ENCODE measurements at regions not wholly inside any gene's neighbourhood (a gene's known extent, or its start where the extent isn't known, plus 50 kb on each side); places are given as distances from the start of the nearest gene placed in this dataset.

DNA sequence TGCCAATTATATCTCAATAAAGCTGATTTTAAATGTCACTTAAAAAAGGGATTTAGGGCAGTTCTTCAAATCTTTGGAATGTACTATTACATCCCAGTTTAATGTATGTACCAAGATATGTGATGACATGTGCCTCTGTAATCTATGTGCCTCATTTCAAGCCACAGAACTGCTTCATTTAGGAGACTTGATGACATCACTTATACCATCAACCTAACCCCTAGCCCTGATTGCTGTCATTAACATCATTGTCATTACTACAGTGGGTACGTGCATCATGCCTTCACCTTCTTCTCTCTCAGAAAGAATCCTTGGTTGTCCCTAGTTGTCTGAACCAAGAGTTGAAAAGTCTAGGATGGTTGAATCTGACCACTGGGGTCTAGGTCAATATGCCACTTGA is 134.3 kb upstream of the RAB11FIP2 start:
- no peak for DNase-seq (ENCODE audit: extremely low read depth, low read depth)

DNA sequence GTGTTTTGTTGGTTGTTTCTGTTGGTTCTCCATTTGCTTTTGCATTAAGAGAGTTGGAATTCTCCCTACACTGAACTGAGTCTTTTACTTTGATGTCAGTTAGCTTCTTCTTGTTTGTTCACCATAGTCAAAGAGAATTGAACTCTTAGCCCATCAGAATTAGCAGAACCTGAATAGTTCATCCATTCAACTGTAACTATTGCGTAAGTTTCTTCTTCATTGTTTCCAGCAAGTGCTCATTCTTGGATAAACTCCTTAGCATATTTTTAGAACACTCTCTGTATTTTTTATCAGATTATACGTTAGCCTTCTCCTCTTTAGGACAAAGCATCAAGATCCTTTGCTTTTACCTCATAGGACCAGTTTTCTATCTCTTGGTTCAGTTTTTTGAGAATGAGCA is 128.4 kb upstream of the RAB11FIP2 start:
- DNase-seq (ENCODE audit: extremely low read depth, low read depth): no peak

DNA sequence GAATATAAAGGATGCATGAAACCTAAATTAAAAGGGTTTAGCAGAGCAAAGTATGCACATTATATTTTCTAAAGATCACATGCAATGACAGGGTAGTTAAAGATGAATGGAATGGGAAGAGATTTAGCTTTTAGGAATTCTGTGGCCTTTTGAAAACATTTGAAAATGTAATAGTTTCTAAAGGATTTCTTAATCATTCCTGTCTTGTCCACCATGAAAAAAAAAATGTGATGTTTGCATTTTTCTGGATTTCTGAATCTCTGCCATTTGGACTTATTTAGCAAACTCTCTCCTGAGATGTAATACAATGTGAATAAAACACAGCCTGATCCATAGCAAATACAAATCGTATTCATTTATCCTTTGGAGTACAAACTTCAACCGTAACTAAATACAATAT is 126.6 kb upstream of the RAB11FIP2 start:
- no peak for DNase-seq (ENCODE audit: extremely low read depth, low read depth)

DNA sequence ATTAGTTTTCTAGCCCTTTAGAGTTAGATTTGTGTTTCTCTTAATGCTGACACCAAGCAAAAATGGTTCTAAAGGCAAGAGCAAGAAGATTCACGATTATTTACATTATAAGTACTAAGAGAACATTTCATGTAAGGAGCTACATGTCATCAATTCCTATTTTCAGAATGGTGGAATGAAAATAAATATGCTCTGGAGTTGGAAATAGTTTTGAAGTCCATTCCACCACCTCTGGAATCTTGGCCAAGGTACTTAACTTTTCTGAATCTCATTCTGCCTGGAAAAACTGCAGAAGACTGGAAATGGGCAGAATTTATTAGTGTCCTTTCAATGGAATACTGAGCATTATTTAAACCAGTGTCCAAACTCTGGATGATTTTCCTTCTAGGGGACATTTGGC is 125.1 kb upstream of the RAB11FIP2 start:
- no peak for DNase-seq (ENCODE audit: extremely low read depth, low read depth)

DNA sequence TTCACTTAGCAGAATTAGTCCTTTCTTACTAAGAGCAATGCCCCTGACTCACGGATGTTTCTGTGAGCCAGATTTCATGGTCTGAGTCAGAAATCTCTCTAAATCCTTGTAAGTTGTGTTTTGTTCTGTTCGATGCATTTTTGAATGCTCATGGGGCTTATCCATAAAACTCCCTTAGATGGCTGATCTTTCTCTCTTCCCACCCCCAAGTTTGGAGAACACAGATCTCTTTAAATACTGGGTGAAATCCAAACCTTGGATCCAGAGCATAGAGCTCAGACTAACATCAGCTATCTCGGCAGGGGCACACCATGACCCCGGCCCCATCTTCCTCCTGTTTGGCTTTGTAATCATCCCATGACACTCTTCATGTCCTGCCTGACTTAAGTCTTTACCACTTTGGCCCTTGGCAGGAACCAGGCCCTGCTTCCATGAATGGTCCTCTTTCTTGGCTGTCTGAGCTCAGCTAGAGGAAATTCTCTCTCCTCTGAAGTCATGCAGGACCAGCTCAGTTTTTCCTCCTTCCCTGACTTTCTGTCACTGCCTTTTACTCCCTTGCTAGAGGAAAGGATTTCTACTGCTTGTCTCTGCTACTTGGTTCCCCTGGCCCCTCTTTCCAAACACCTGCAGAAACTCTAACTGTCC is 120.4 kb upstream of the RAB11FIP2 start:
- no peak for DNase-seq (ENCODE audit: extremely low read depth, low read depth)

DNA sequence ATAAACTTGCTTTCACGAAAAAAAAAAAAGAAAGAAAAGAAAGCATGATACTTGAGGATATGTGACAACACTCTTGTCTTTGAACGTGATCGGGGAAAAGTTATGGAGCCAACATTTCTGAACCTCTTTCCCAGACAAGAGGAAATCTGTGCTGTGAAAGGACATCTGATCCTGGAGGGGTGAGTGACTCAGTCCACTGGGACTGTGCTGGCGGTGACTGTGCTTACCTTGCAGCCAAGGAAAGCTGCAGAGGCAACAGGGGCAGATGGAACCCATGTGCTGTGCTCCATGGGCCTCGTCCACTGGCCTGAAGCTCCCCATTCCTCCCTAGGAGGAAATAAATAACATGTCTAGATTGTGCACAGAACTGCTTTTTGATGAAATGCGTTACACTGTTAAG is 116.5 kb upstream of the RAB11FIP2 start:
- DNase-seq (ENCODE audit: extremely low read depth, low read depth): no peak

DNA sequence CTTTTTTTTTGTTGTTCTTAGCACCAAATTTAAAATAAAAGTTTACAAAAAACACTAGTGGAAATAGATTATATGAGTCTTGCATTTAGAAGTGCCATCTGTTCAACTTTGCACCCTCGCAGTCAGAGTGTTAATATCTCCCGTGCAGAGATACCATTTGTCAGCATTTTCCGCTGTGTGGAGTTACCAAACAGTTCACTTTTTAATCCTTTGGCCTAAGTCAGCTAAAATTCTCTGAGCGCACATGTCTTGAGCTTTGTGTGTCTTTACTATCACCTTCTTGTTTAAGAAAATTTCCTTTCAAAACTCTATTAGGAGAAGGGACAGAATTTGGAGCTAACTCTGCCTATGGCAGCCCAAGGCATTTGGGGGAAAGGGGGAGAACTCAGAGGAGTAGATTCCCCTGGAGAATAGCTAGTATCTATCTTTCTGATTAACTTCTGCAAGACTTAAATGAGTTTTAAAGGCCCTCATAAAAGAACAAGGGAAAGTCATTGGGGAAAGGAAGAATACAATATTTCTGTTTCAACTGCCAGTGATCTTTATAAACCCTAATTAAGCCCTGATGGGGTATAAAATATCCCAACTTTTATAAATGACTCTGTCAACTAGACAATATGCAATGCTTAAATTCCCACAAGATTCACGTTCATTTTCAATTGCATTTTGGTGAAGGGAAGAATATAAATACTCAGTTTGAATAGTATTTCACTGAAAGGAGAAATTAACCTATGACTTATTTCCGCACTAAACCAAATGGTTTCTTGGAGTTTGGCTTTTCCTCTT is 114.9 kb upstream of the RAB11FIP2 start:
- no peak for DNase-seq (ENCODE audit: extremely low read depth, low read depth)

DNA sequence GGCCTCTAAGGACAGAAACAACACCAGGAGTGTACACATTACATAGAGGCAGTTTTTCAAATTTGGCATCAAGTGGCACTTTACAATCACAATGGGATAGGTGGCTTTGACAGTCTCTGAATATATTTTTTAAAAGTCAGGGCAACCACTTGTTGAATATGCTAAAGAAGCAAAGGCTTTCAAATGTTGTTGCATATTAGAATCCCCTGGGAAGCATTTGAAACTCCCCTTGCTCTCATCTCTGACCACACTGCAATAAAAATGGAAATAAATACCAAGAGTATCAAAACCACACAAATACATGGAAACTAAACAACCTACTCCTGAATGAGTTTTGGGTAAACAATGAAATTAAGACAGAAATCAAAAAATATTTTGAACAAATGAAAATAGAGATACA is 106.5 kb upstream of the RAB11FIP2 start:
- DNase-seq (ENCODE audit: extremely low read depth, low read depth): no peak

DNA sequence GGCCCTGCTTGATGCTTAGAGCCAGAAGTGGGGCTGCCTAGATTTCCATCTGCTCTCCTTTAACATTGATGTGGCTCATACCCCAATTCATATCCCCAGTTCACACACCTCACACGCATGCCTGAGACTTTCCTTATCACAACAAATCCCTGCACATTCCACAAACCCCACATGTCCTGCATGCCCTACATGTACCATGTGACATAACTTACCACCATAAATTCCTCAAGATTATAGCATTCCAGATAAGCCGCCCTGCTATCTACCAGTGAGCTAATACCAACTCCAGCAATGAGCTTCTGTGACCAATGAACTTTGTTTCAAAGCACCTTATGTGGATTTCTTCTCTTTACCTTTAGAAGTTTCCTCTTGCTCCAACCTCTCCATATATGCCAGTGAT is 104.7 kb upstream of the RAB11FIP2 start:
- DNase-seq (ENCODE audit: extremely low read depth, low read depth): no peak

DNA sequence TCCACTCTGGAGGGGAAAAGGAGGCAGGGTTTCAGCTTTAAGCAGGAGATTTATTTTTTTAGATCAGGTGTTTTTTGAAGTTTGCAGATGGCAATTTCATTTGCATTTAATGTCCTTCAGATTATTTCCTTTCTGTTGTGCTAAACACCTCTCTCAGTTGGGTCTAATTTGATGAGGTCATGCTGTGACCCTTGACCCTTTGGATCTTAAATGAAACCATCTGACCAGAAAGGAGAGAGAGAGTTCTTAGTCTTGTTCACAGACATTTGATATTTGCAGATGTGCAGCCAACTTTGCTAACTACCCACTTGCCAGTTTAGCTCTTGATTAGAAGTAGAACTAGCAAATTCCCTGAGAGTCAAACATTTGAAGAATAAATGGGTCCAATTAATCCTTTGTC is 101.5 kb upstream of the RAB11FIP2 start:
- DNase-seq (ENCODE audit: extremely low read depth, low read depth): no peak

DNA sequence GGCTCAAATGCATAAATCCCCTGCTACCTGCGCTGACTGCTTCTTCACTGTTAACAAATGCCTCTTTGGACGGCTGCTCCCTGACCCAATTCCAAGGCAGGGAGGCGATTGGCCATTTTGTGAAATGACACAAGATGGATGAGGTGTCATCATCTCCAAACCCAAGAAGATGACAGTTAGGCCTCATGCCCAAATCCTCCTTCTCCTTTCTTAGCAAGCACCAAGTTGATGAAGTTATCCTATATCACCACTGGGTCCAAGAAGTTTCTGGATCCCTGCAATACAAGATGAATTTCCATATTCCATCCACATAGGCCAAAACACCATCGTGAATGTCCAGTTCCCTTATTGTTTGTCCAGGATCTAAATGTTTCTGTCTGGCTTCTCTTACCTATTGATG is 98.5 kb upstream of the RAB11FIP2 start:
- DNase-seq (ENCODE audit: extremely low read depth, low read depth): no peak

DNA sequence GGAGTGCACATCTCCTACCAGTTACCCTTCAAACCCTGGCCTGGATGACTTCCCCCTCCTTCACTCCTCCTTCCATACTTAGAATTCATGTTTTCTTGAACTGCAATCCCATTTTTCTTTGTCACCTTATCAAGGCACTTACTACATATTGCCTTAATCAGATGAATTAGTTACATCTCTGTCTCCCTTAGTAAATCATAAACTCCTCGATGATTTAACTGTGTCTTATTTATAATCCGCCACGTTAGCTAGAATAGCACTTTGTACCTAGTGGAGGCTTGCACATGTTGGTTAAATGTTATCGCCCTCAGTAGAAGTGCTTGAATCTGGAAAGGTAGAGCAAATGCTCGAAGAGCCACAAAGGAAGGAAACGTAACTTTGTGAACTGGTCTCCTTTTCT is 94.7 kb upstream of the RAB11FIP2 start:
- DNase-seq (ENCODE audit: extremely low read depth, low read depth): no peak

DNA sequence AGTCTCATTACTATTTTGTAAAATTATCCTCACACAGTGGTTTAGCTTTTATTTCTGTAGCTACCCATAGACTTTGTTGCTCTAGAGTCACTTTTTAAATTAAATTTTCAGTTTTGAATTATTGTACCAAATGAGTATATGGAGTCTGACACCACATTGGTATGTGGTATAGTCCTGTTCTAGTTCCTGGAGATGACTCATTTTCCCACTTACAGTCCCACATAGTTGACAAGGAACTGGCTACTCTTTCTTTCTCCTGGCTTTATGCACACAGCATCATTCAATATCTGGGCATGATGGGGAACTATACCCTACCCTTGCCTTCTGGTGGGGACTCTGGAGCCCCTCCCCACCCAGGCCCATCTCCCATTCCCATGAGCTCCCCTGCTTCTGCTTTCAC is 92.6 kb upstream of the RAB11FIP2 start:
- DNase-seq (ENCODE audit: extremely low read depth, low read depth): no peak

DNA sequence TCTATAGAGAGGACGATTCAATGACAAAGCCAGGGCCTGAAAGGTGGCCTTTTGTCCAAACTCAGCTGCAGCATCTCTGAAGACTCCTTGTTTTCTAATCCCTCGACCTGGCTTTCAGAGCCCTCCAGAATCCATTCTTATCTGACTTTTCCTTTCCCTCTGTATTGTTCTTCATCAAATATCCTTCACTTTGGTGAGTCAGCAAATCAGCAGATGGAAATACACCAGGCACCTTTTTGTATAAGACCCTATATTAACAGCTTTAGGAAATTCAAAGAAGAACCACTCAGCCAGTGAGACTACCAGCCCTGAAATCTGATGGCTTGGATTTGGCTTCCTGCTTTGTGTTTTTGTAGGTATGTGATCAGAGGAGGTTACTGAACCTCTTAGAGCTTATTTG is 81.9 kb upstream of the RAB11FIP2 start:
- DNase-seq (ENCODE audit: extremely low read depth, low read depth): no peak

DNA sequence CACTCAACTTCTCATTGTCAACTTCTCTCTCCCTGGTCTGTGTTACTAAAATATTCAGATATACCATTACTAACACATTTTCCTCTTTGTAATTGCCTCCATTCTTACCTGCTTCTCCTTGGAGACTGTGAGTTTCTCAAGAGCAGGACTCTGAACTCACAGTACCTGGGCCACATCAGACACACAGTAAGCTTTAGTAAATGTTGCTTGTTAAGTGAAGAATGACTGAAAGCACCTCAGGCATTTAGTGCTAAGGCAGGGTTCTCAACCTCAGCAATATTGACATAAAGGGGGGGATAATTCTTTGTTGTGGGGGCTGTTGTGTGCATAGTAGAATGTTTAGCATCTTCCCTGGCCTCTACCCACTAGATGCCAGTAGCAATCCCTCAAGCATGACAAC is 72.0 kb upstream of the RAB11FIP2 start:
- DNase-seq (ENCODE audit: extremely low read depth, low read depth): no peak

DNA sequence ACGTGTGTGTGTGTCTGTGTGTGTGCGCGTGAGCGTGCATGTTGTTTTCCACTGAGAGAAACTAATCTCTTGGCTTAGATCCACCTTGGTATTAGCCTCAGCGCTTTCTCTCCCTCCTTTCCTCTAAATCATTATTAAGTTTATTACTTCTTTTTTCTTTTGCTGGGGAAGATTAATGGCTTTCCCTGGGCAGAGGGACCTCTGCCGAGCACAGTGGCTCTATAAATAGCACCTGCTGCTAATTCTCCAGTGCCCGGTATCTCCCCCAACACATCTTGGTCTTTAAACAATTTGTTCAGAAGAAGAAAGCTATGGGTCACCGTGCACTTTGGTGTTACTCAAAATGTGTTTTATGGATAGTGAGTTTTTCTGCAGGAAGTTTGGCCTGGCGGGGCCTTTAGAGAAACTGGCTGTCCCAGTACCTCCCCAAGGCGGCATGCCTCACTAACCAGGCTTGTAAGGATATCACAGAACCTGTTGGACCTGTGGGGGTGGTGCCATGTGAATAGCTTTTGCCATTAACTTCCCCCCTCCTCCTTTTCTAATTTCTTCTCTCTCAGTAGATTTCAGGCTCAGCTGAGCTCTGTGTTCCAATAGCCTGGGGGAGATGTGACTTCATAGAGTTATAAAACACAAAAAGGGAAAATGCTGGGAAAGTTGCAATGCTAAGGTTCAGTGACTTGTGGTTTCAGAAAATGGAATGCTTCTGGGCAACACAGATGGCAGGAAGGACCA is 70.1 kb upstream of the RAB11FIP2 start:
- no peak for DNase-seq (ENCODE audit: extremely low read depth, low read depth)

DNA sequence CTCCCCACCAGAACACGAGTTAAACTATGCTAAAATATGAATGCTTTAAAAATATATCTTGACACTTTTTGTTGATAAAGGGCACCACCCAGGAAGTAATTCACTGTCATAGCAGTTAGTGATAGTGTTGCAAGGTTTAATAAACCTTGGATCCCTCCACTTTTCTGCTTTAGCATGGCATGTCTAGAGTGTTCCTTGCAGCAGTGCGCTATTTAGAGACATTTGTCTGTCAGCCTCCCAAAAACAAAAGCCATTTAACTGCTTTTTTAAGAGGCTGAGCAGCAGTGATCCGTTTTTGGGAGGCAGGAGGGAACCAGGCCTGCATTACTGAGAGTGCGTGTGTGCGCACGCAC is 69.6 kb upstream of the RAB11FIP2 start:
- DNase-seq (ENCODE audit: extremely low read depth, low read depth): no peak

DNA sequence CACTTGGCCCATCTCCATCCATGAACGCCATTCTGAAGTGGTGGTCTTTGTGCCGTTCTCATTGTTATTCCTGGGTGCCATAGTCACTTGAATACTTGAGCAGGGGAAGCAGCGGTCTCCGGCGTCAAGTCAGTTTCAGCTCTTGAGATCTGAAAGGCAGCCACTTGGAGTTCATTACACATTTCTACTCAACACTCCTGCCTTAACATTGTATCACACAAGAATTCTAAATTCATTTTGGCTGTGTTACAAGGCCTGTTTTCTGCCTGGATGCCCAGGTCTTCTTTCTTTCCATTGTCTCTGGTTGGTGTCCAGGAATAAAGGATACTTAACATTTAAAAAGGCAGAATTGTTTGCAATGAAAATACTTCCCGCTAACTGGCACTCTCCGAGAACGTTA is 69.0 kb upstream of the RAB11FIP2 start:
- no peak for DNase-seq (ENCODE audit: extremely low read depth, low read depth)

DNA sequence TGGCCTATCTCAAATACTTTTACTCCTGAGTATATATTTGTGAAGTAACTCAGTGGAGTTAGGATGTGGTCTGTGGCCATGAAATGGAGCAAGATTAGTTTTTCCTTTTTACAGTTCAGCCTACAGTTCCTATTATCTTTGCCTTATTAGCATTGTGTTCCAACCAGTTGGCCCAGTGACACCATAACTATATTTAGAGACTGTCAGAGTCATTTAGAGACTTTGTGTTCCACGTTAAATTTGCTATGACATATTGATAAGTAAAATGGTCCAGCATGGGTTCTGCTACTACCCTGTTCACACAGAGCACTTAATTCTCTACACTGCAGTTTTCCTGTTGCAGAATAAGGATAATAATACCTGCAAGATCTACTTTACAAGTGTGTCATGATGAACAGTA is 68.3 kb upstream of the RAB11FIP2 start:
- no peak for DNase-seq (ENCODE audit: extremely low read depth, low read depth)

DNA sequence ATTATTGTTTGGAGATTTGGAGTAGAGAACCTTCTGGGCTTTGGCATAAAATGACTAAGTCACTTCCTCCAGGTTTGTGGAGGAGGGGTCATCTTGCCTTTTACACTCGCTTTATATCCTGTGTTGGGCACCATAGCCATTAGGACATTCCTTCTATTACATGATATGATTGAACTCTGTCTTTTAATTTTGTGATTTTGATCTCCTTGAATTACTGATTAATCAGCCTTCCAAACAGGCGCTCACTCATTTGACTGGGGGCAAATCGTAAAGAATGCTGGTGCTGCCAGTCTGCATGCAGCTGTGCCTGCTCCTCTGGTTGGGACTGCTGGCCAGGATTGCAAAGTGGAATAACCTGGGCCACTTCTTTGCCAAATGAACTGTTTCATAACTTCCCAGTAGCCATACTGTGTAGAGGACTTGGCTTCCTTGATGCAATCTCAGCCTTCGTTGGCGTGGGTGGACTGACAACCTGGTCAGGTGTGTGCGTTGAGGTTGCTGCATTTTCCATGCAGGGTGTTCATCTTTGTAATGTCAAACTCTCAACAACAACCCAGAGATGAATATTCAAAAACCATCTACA is 65.9 kb upstream of the RAB11FIP2 start:
- DNase-seq (ENCODE audit: extremely low read depth, low read depth): no peak

DNA sequence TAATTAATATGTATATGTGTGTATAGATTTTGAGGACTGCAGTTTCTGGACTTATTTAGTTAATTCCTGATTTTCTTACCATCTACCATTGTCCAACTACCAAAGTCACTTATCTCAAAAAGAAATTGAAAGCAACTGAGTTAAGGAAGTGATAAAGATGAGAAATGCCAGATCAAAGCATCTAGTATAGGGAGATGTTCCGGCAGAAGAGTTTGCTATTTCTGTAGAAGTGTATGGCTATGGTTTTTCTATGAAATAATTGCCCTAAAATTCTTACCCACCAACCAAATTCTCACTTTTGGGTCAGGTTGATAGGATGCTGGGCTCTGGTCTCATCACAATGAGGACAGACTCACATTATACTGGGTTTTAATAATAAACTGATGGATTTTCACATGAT is 64.0 kb upstream of the RAB11FIP2 start:
- DNase-seq (ENCODE audit: extremely low read depth, low read depth): no peak

Data from NCI-H460 (cell line).